T-helper 1 cell (primary cell): ENCODE measurements at regions not wholly inside any gene's neighbourhood (a gene's known extent, or its start where the extent isn't known, plus 50 kb on each side); places are given as distances from the start of the nearest gene placed in this dataset.
A peak's percentile ranks its signal among the peaks of the same experiment; 100 is the strongest.
"Not testable (repeated sequence)": the region's sequence is repeated elsewhere in the genome, so short reads cannot be mapped to it uniquely, and the experiment has no call there.

Experiments
- DNase-seq, 5 donors: peaks; one replicate each; pipeline ENCODE4 v3.0.0-alpha.2; 2012 to 2020

DNA sequence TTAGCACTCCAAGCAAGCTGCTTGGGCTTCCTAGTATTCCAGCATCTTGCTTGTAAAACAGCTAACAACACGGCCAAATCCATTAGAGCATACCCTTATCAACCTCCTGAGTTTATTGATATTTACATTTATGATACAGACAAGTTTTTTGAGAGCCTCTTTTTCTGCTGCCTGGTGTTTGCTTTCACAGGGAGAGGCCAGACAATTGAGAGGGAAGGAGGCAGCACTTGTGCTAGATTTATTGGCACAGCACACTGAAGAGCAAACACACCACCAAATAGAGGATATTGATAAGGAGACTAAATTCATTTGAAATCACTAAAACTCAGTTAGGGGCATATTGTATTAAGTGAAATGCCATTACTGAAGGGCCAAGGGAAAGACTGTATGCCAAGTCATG, 1142.3 kb upstream of the FANCL start:
- no peak for DNase-seq

DNA sequence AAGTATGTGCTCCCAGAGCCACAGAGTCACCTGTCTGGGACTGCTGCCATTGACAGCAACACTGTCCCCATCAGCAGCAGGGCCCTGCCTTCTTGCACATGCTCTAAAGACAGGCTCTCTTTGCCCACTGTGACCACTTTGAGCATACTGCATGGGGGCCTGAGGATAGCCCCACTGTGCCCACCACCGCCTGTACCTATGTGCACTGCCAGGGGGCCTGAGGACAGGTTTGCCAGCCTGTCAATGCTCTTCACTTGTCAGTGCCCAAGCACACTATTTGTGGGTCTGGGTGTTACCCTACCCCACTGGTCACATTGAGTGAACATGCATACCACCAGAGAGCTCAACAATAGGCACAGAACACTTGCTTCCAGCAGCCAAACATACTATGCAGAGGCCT, 1137.0 kb upstream of the FANCL start:
- DNase-seq, result no peak

DNA sequence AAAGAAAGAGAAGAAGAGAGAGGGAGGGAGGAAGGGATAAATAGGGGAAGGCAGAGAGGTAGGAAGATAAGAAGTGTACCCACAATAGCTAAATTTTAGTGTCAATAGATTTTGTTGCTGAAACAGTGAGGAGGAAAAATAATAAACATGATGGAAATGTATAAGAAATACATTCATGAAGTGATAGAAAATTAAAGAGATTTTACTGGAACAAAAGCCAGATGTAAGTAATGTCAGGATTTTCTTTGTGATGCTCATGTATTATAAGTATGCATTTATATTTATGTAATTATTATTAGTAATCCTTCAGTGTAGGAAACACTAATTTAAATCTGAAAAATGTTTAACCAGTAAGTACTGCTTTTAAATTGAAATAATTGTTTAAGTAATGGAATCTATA, 1125.2 kb upstream of the FANCL start:
- DNase-seq, result no peak

DNA sequence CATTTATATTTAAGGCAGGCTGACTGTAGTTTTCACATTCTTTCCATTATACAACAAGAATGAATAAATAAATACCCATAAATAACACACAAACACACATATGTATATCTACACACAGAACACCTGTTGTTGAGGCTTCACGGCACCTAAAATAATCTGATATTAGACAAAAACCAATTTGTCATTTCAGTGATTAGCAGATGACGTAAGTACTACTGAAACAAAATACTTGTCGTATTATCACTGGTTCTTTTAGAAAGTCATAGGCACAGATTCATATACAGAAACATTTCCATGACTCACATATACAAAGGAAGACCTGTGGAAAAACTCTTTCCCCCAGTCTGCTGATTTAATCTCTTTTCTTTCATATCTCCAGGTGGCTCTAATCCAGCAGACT, 1113.4 kb upstream of the FANCL start:
- DNase-seq, result no peak

DNA sequence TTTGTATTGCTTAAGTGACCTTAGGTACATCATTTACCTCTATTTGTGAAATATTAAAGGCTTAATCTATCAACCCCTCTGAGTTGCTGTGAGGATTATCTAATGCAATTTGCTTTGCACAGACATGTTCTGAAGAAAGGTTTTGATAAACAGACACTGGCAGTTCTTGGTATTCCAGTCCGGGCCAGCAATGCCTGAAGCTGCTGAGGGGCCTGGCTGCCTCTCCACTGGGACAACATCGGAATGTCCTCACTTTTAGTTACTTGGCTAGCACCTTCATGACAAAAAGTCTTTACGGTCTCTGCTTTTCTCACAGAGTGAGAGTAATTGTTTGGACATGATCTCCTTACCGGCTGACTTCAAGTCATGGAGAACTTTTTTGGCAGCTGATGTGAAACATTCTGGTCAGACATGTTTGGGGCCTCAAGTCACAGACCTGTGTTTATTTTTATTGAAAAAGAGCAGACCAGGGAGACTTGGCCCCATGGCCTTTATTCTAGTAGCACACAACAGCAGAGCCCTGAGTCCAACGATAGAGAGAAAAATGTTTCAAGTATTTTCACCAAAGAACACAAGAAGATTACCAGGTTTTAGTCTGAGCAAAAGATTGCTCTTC, 1112.3 kb upstream of the FANCL start:
- DNase-seq, result no peak

DNA sequence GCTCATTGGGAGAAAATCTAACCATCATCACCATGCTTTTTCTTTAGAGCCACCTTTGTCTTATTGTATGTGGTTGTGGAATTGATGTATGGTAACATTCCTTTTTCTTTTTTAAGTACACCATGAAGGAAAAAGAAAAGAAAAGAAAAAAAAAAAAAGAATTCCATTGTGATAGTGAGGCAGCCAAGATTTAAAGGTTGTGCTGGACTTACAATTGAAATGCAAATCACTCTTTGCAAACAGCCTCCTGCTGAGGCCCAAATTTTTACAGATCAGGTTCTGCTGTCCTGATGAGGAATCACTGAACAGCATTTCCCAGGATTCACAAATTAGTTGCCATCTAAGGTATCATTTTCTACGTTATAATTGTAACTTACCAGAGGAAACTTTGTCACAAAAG, 1101.0 kb upstream of the FANCL start:
- DNase-seq, result no peak

DNA sequence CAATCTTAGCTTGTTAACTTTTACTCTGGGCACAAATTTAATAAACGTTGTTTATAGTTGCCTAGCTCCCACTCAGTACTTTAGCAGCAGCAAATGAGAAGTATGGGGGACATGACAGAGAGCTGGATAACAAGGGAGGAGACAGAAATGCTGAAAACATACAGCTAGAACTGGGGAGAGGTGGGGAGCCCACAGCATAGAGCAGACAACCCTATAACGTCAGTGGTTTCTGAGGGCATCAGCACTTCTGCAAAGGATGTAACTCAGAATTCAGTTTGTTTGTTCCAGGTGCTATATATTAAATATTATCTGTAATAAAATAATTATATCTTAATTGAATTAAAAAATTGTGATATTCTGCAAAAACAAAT, 1098.7 kb upstream of the FANCL start:
- no peak for DNase-seq

DNA sequence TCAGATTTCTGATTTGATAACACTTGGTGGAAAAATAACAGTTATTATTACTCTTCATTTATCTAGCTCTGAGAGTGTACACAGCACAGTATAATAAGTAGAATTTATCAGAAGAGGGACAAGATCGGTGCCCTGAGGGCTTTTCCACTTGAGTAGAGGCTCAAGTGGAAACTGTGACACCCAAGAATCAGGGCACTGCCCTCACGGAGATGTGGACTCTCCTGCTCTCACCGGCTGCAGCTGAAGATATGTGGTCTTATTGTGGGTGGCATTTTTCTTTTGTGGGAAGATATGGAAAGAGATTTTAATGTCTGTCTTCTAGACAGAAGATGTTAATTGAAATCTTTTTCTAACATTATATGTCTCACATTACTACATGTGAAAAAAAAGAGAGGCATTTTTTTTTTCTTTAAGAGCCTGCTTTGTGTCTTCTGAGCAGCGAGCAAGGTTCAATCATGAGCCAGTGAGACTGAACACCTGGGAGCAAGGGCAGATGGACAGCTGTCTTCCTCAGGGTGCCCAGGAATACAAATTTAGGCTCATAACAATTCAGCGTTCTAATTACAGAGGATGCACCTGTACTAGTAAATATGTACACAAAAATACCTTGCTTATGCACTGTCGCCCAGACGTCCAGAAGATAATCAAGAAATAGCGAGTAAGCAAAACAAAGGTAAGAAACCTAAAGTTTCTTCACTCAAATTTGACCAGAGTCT, 1098.2 kb upstream of the FANCL start:
- no peak for DNase-seq

DNA sequence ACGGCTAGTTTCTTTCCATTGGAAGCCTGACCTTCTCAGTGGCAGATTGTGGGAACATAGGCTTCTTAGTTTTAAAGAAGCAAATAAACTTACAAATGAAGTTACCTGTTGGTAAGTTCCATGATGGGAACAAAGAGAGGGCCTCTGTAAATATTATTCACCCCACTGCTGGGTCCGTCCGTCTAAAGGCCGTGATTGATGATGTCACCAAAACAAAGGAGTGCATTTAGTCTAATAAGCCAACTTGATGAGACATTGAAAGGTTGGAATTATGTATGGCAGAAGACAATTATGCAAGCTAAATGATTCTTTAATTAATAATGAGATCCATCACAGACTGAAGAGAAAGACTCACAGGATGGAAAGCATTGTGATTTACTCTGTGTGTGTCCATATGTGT, 1091.9 kb upstream of the FANCL start:
- DNase-seq, result no peak

DNA sequence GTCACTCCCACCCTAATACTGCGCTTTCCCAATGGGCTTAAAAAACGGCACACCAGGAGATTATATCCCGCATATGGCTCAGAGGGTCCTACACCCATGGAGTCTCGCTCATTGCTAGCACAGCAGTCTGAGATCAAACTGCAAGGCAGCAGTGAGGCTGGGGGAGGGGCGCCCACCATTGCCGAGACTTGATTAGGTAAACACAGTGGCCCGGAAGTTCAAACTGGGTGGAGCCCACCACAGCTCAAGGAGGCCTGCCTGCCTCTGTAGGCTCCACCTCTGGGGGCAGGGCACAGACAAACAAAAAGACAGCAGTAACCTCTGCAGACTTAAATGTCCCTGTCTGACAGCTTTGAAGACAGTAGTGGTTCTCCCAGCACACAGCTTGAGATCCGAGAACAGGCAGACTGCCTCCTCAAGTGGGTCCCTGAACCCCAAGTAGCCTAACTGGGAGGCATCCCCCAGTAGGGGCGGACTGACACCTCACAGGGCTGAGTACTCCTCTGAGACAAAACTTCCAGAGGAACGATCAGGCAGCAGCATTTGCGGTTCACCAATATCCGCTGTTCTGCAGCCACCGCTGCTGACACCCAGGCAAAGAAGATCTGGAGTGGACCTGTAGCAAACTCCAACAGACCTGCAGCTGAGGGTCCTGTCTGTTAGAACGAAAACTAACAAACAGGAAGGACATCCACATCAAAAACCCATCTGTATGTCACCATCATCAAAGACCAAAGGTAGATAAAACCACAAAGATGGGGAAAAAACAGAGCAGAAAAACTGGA, 1085.6 kb upstream of the FANCL start:
- not testable (repeated sequence) for DNase-seq

DNA sequence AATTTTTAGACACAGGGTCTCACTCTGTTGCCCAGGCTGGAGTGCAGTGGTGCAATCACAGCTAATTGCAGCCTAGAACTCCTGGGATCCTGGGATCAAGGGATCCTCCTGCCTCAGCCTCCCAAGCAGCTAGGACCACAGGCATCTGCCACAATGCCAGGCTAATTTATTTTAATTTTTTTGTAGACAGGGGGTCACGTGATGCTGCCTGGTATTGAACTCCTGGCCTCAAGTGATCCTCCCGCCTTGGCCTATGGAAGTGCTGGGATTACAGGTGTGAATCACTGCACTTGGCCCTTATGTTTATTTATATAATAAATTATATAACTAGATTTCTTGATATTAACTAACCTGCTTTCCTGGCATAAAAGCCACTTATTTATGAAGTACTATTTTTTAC, 1081.7 kb upstream of the FANCL start:
- DNase-seq, result no peak

DNA sequence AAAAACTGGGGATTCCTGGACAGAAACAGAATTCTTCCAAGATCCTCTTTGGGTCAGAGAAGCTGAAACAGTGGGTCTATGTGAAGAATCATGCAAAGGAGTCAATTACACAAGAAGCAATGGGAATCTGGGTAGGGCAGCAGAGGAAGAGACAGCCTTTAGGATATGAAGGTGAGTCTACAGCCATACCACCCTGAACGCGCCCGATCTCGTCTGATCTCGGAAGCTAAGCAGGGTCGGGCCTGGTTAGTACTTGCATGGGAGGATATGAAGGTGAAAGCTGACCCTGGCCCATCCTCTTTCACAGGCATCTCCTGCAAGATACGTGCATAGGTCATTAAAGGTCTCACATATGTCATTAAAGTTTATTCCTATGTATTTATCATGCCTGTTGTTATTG, 1080.9 kb upstream of the FANCL start:
- DNase-seq, result no peak

DNA sequence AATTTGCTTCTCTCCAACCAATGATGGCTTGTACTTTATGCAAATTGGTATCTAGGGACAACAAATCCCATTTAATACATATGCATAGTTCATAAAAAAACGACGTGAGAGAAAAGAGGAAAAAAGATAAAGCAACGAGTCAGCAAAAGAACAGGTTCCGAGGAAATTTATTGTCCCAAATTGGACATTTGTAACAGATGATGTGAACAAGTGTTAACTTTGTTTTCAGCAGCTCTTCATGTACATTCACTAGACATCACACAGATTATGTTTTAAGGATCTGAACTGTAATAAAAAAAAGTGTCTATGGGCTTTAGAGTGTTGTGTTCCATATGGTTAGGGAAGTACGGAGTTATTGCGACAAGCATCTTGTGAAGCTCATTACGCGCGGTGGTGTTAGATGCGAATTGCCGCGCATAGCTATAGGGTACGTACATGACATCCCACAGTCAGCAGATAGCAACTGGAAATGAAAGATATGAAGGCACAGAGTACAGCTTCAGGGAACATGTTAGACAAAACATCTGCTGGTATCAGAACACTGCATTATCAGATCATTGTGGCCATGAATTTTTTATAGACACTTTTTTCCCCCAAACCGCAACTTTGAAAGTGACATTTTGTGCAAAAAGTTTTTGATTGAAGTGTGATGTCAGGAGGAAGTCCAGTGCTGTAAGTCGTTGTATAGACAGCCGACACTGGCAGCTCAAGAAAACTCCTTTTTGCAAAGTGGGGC, 1073.1 kb upstream of the FANCL start:
- no peak for DNase-seq

DNA sequence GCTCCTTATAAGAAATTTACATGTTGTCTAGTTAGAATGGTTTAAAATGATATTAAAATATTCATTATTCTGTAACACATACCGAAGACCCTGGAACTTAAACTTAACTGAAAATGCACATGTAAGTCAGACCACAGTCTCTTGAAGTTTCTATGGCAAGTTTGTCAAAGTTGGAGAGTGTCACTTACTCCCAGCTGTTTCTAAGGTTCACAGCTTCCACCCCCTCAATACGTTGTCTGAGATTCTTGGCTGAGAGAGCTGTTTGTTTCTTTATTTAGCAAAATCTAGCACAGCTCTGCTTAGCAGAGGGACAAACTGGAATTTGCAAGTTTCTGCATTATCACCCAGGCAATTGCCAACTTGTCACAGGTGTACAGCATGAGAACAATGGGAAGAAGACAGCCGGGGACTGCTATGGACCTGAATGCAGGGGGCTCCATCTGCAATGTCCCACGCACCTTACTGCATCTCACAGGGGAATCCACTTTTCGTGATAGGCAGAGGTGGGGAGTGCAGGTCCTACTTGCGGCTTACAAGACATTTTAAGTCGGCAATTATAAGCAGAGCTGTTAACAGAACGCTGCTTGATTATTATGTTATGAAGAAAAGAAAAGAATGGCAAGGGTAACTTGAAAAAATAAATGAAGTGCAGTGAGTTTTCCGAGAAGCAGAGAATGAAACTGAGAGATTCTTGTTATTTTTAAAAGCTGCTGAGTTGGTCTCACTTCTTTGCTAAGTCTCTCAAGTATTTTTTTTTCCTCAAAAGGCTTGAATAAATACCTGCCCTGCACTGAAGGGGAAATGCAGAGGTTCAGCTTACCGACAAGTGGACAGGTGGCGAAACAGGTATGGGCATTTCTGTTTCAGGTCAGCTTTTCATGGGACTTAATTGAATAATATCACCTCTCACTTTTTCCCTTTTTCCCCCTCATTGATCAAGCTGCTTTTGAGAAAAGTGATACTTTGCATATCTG, 1072.1 kb upstream of the FANCL start:
- DNase-seq, result no peak

DNA sequence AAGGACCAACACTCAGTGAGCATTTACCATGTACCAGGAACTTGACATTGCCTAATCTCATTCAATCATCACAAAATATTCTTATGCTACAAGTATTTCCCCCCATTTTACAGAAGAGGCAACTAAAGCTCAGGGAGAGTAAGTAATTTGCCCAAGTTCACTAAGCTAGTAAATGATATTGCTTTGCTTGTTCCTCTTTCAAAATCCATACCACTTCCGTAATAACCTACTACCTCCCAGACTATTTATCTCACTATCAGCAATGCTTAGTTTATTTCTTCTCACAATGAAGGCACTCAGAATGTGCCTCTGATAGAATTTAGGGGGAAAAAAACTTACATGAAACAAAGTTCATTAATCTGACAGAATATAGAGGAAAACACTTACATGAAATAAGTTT, 1070.9 kb upstream of the FANCL start:
- DNase-seq, result no peak

DNA sequence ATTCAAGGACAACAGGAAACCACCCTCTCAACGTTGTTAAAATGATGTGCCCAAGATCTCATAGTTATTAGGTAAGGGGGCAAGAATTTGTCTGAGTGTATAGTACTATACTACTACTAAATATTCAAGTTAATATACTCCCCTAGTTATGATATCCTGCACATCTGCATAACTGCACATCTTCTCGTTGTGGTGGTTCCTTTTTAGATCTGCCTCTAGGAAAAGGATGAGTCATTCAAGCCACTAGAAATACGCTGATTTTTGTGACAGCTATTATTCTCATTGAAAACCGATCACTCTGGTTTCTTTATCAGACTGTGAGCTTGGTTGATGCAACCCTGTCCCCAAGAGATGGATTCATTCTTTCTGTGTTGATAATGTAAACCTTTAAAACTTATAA, 1067.0 kb upstream of the FANCL start:
- no peak for DNase-seq

DNA sequence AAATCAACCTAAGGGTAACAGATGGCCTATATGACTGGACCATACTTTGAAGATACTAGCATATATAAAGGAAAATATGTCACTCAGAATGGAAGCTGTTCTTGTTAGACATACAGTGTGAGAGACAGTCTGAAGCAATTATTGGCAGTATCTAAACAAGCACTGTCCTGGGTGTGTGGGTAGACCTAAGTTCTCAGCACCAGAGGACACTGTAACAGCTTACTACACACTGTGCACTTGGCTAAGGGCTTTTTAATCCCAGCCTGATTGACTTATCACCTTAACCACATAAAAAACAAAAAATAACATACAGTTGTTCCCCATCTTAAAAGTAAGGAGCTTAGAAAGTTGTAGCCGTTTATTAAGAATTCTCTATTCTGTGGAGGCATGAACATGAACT, 1066.1 kb upstream of the FANCL start:
- DNase-seq, result no peak

DNA sequence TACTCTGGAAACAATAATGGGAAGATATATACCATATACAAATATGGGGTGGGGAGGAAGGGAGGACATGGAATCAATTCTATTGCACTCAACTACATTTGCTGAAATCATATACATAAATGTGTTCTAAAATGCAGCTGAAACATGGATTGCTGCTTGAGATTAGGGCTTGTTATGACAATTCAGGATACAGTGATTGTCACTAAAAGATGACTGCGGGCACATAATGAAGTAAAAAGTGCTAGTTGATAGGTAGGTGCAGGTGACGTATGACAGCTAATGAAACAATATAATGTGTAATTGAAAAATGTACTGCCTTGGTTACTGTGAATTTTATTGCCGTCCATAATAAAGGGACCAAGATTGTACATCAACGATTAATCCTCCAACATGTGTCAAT, 1062.1 kb upstream of the FANCL start:
- DNase-seq, result no peak

DNA sequence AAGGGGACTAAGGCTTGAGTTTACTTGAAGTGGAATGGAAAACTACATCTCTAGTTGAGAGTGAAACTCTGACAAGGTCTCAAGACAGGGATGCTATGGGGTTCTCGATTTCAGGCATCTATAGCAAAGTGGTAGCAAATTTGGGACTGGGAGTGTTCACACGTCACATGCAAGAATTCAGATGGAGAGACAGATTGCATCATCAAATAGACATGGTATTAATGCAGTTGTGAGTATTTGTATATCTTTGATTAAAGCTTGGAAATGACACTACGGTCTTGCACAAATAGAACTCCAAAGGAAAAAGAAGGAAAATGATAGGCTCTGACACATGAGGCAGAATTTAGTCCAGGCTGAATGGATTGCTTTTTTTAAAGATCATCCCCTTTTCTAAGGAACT, 1061.6 kb upstream of the FANCL start:
- DNase-seq, result no peak

DNA sequence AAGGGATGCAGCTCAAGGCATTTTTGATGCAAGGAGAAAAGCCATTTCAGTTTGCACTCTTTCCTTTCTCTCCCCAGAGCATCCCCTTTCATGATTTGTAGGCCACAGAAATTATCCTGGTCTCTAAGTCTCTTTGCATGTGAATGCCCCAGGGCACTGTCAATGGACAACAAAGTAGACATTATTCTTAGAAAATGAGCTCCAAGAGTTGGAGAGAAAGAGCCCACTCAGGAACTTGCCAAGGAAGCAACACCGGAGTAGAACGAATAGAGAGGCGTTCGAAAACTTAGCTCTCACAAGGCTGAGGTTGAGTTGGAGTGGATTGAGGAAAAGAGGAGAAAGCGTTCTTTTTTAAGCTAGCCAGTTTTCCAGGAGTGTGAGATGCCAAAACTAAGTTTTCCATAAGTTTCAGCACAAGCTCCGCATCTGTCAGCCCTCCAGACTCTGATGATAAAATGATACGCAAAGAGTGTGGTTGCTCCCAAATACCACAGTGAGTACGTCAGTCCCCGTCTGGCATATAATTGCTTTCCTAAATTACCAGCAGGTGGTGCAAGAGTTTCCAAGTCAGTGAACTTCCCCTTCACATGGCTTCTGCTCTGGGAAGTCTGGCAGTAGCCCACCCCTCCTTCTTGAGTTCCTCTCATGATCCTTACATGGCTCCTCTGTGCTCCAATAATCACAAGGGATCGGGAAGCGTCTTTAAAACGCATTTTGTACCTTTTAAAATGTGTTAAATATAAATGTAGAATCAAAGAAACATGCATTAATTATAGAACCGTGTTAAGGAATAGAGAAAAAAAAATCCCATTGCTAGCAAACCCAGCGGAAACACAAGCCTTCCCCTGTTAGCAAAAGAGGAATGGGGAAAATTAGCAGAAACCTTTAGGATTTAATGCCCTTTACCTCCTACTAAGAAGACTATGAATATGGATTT, 1060.6 kb upstream of the FANCL start:
- DNase-seq, result peak in 1 of 5 donors; percentile 2

DNA sequence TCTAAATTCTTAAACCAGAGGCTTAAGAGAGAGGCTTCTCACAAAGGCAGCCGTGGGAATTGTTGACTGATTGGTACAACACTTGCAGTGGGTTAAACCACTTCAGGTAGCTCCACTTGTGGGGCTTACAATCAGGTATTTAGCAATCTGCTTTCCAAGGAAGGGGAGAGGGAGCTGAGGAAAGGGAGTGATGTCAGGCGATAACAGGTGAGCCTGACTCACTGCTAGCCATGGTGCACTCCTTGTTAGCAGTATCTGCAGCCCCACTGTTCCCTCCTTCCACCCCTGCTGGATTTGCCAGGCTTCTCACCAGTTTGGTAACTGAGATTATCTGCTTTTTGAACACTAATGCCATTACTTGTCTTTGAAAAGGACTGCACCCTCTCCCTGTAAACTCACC, 1056.7 kb upstream of the FANCL start:
- no peak for DNase-seq
